IMR-90 (cell line): ENCODE measurements at regions not wholly inside any gene's neighbourhood (a gene's known extent, or its start where the extent isn't known, plus 50 kb on each side); places are given as distances from the start of the nearest gene placed in this dataset.
A peak's percentile ranks its signal among the peaks of the same experiment; 100 is the strongest.

Source experiments
- ATAC-seq: fragments of 200-7000 bp; cut with Tn5 transposase; 2 replicates; pipeline ENCODE4 v1.9.1; 2020; ENCODE audit warnings: low read depth, mild to moderate bottlenecking, moderate library complexity
- BruUV-seq: library from RNA; stranded (reverse); fragments of 400-500 nt; replicated peaks from 2 replicates; lab custom pipeline; 2021; lab: Mats Ljungman, UMichigan
- CTCF ChIA-PET: fragments of 300-600 bp; formaldehyde crosslinking; extraction: SDS; loops from one replicate; lab custom pipeline; 2021; ENCODE audit warnings: antibody characterized with exemption; lab: Yijun Ruan, JAX
- POLR2A ChIA-PET: fragments of 300-600 bp; sonication (Branson Sonifier 250); formaldehyde crosslinking; loops from one replicate; lab custom pipeline; 2022; ENCODE audit warnings: antibody characterized with exemption; ENCODE audit not compliant: unreplicated experiment; lab: Charles Lee
- DNase-seq: peaks from one replicate; pipeline ENCODE4 v3.0.0; 2013
- H2AFZ ChIP-seq: replicated peaks from 2 replicates; pipeline ENCODE3; 2013; ENCODE audit warnings: low read length, mild to moderate bottlenecking; ENCODE audit not compliant: poor library complexity
- H2AK5ac ChIP-seq: 2 replicates; pipeline ENCODE4 v1.6.1; 2013; ENCODE audit warnings: low read depth, low read length, inconsistent platforms
- H2AK9ac ChIP-seq: replicated peaks from 2 replicates; pipeline ENCODE3; 2013; ENCODE audit warnings: mild to moderate bottlenecking, low read depth, low read length, moderate library complexity; ENCODE audit not compliant: poor library complexity
- H2BK120ac ChIP-seq: 2 replicates; pipeline ENCODE4 v1.6.1; 2013; ENCODE audit warnings: low read depth, low read length, inconsistent platforms
- H2BK15ac ChIP-seq: 3 replicates; pipeline ENCODE4 v1.6.1; 2013; ENCODE audit warnings: low read depth, low read length, inconsistent platforms
- H2BK20ac ChIP-seq: 2 replicates; pipeline ENCODE4 v1.6.1; 2013; ENCODE audit warnings: low read depth, mild to moderate bottlenecking, inconsistent platforms, low read length, moderate library complexity
- H2BK5ac ChIP-seq: 2 replicates; pipeline ENCODE4 v1.6.1; 2013; ENCODE audit warnings: mild to moderate bottlenecking, low read depth, low read length, inconsistent platforms; ENCODE audit not compliant: poor library complexity, severe bottlenecking
- H3K14ac ChIP-seq: replicated peaks from 2 replicates; pipeline ENCODE4 v1.6.1; 2013; ENCODE audit warnings: low read depth, low read length, inconsistent platforms
- H3K18ac ChIP-seq: 2 replicates; pipeline ENCODE4 v1.6.1; 2013; ENCODE audit warnings: low read depth, low read length, control low read depth
- H3K23ac ChIP-seq: 2 replicates; pipeline ENCODE4 v1.6.1; 2013; ENCODE audit warnings: low read depth, low read length, inconsistent platforms
- H3K27ac ChIP-seq: 2 replicates; pipeline ENCODE4 v1.5.1; 2013; ENCODE audit warnings: mild to moderate bottlenecking, control low read depth, low read length; ENCODE audit not compliant: insufficient read depth
- H3K27me3 ChIP-seq: 2 replicates; pipeline ENCODE4 v1.6.1; 2013; ENCODE audit warnings: low read length; ENCODE audit not compliant: control insufficient read depth, insufficient read depth
- H3K36me3 ChIP-seq: 2 replicates; pipeline ENCODE4 v1.6.1; 2013; ENCODE audit warnings: low read length, mixed read lengths; ENCODE audit not compliant: control insufficient read depth, insufficient read depth
- H3K4ac ChIP-seq: 2 replicates; pipeline ENCODE4 v1.6.1; 2013; ENCODE audit warnings: low read depth, low read length, inconsistent platforms
- H3K4me1 ChIP-seq: 2 replicates; pipeline ENCODE4 v1.6.1; 2013; ENCODE audit warnings: low read length, mixed read lengths; ENCODE audit not compliant: control insufficient read depth, insufficient read depth
- H3K4me2 ChIP-seq: 2 replicates; pipeline ENCODE4 v1.6.1; 2013; ENCODE audit warnings: low read depth, mild to moderate bottlenecking, control low read depth, low read length, moderate library complexity
- H3K4me3 ChIP-seq: 2 replicates; pipeline ENCODE4 v1.5.1; 2013; ENCODE audit warnings: low read depth, mild to moderate bottlenecking, control low read depth, low read length, moderate library complexity; ENCODE audit not compliant: insufficient read depth
- H3K56ac ChIP-seq: 2 replicates; pipeline ENCODE4 v1.6.1; 2013; ENCODE audit warnings: low read length, inconsistent platforms; ENCODE audit not compliant: insufficient read depth; ENCODE audit errors: extremely low read depth
- H3K79me1 ChIP-seq, 2 experiments: 2 replicates each; pipeline ENCODE4 v1.6.1; 2013; ENCODE audit warnings: low read length in 2 of 2, inconsistent platforms in 1 of 2, low read depth in 1 of 2
- H3K9ac ChIP-seq: 2 replicates; pipeline ENCODE4 v1.6.1; 2013; ENCODE audit warnings: low read depth, low read length, control low read depth
- H3K9me1 ChIP-seq: 2 replicates; pipeline ENCODE4 v1.6.1; 2013; ENCODE audit warnings: low read length, inconsistent platforms; ENCODE audit not compliant: insufficient read depth
- H3K9me3 ChIP-seq: 2 replicates; pipeline ENCODE4 v1.6.1; 2013; ENCODE audit warnings: low read length; ENCODE audit not compliant: control insufficient read depth, insufficient read depth
- H4K20me1 ChIP-seq: 2 replicates; pipeline ENCODE4 v1.6.1; 2013; ENCODE audit warnings: low read length, inconsistent platforms; ENCODE audit not compliant: insufficient read depth
- H4K5ac ChIP-seq: 2 replicates; pipeline ENCODE4 v1.6.1; 2013; ENCODE audit warnings: mild to moderate bottlenecking, low read depth, low read length, control low read depth
- H4K8ac ChIP-seq, 2 experiments: 2 replicates each; pipeline ENCODE4 v1.6.1; 2013; ENCODE audit warnings: low read depth in 2 of 2, low read length in 2 of 2, control low read depth in 1 of 2, inconsistent platforms in 1 of 2
- H4K91ac ChIP-seq: 2 replicates; pipeline ENCODE4 v1.6.1; 2013; ENCODE audit warnings: low read depth, low read length, inconsistent platforms; ENCODE audit not compliant: insufficient read depth
- BHLHE40 ChIP-seq: fragments of 150-350 bp; IDR thresholded peaks from 2 replicates; pipeline ENCODE4 v1.6.1; 2016; ENCODE audit warnings: mild to moderate bottlenecking, low read depth, low read length
- CEBPB ChIP-seq: IDR thresholded peaks from 2 replicates; pipeline ENCODE4 v1.6.1; 2012; ENCODE audit warnings: low read depth, low read length, improper control_type of control experiment
- CHD1 ChIP-seq: IDR thresholded peaks from 2 replicates; pipeline ENCODE4 v1.6.1; 2012; ENCODE audit warnings: low read depth, low read length, improper control_type of control experiment
- FOS ChIP-seq: fragments of 150-350 bp; IDR thresholded peaks from 2 replicates; pipeline ENCODE4 v1.6.1; 2016; ENCODE audit warnings: low read depth, low read length
- MAFK ChIP-seq: IDR thresholded peaks from 2 replicates; pipeline ENCODE4 v1.6.1; 2012; ENCODE audit warnings: low read depth, low read length, improper control_type of control experiment
- MAZ ChIP-seq: IDR thresholded peaks from 2 replicates; pipeline ENCODE4 v1.6.1; 2012; ENCODE audit warnings: low read depth, mild to moderate bottlenecking, low read length, improper control_type of control experiment, moderate library complexity, borderline replicate concordance
- MXI1 ChIP-seq: IDR thresholded peaks from 2 replicates; pipeline ENCODE4 v1.6.1; 2012; ENCODE audit warnings: low read depth, mild to moderate bottlenecking, low read length, moderate library complexity, borderline replicate concordance
- NFE2L2 ChIP-seq: fragments of 150-350 bp; IDR thresholded peaks from 2 replicates; pipeline ENCODE4 v1.6.1; 2016; ENCODE audit warnings: low read depth, mild to moderate bottlenecking, low read length
- POLR2A ChIP-seq: IDR thresholded peaks from 2 replicates; pipeline ENCODE4 v1.6.1; 2012; ENCODE audit warnings: mild to moderate bottlenecking, low read depth, low read length
- RAD21 ChIP-seq: IDR thresholded peaks from 2 replicates; pipeline ENCODE4 v1.6.1; 2012; ENCODE audit warnings: low read length, improper control_type of control experiment
- RCOR1 ChIP-seq: IDR thresholded peaks from 2 replicates; pipeline ENCODE4 v1.6.1; 2012; ENCODE audit warnings: mild to moderate bottlenecking, low read length, improper control_type of control experiment; ENCODE audit not compliant: insufficient replicate concordance
- RFX5 ChIP-seq: IDR thresholded peaks from 2 replicates; pipeline ENCODE4 v1.8.0; 2012; ENCODE audit warnings: low read depth, mild to moderate bottlenecking, low read length, moderate library complexity
- SMC3 ChIP-seq: fragments of 150-350 bp; IDR thresholded peaks from 2 replicates; pipeline ENCODE4 v1.6.1; 2016; ENCODE audit warnings: low read depth, mild to moderate bottlenecking, antibody characterized with exemption, low read length, moderate library complexity
- USF2 ChIP-seq: fragments of 150-350 bp; IDR thresholded peaks from 2 replicates; pipeline ENCODE4 v1.6.1; 2017; ENCODE audit warnings: mild to moderate bottlenecking, antibody characterized with exemption, low read length, low read depth
- whole genome bisulfite sequencing, 2 experiments: methylation state at CpG; one replicate each; pipeline versions ENCODE4 v1.1.5 to v1.1.7; 2013; ENCODE audit warnings: missing lambda C conversion rate in 2 of 2; ENCODE audit not compliant: insufficient read length in 1 of 2; ENCODE audit errors: extremely low coverage in 2 of 2; 5-methylcytosine and 5-hydroxymethylcytosine counted together
- dilution Hi-C: fragments of 300-500 bp; cut with HindIII; formaldehyde crosslinking; loops from one replicate; pipeline ENCODE4 v1.14.3; 2018; ENCODE audit warnings: low sequenced_read_pairs; ENCODE audit not compliant: unreplicated experiment
- in situ Hi-C: fragments of 300-500 bp; cut with MboI; formaldehyde crosslinking; loops from 3 replicates; pipeline ENCODE4 v1.14.3; 2019; ENCODE audit warnings: low sequenced_read_pairs, inconsistent platforms, mixed read lengths
- intact Hi-C: fragments of 100-400 bp; cut with micrococcal nuclease; formaldehyde crosslinking; loops from 2 replicates; pipeline ENCODE4 v1.10.0; 2022
- TF ChIP-seq, protein P1 (sequence below): conservative IDR thresholded peaks from 2 replicates; pipeline ENCODE4 v1.5.1; 2012; ENCODE audit warnings: mild to moderate bottlenecking, low read depth, low read length, improper control_type of control experiment
- TF ChIP-seq, protein P2 (sequence below): fragments of 150-350 bp; IDR thresholded peaks from 2 replicates; pipeline ENCODE4 v1.6.1; 2016; ENCODE audit warnings: low read depth, mild to moderate bottlenecking, low read length, moderate library complexity, borderline replicate concordance

DNA sequence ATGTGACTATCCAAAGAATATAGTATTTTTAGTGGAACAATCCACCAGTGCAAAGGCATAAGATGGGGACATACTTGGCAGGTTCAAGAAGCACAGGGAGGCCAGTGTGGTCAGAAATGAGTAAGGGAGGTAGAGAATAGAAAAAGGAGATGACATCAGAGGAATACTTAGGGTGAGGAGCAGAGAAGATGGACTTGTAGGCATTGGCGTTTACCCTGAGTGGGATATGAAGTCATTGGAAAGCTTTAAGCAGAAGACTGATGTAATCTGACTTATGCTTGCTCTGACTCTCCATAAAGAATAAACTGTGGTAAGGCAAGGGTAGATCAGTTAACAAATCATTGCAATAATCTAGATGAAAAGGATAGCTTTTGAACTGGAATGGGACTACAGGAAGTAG, 228.7 kb downstream of the GJA1 start:
- no TSS peak for BruUV-seq
- no peak overlapping the region for H3K27ac ChIP-seq
- H4K91ac ChIP-seq = peak overlapping the region; percentile 42; the same call in 1 of the 2 replicates
- no peaks in the 10 kb centered on the region for H3K36me3 ChIP-seq
- H3K9ac ChIP-seq = no peak overlapping the region
- H3K4me1 ChIP-seq = peaks cover 5% of the 10 kb centered on the region; the same call in 1 of the 2 replicates
- H4K20me1 ChIP-seq = no peaks in the 10 kb centered on the region
- no peak overlapping the region for H2AFZ ChIP-seq
- peak; percentile 77 for DNase-seq
- peak overlapping the region; percentile 38; the same call in 1 of the 2 replicates for H3K18ac ChIP-seq
- peaks cover 10% of the 10 kb centered on the region for H3K9me1 ChIP-seq
- no peak overlapping the region for H3K4me2 ChIP-seq
- H2AK9ac ChIP-seq = no peak overlapping the region
- H3K4ac ChIP-seq = peak overlapping the region; percentile 46; the same call in 1 of the 2 replicates
- dilution Hi-C loops = no loop called here
- peak overlapping the region; percentile 45; the same call in 1 of the 2 replicates for H3K23ac ChIP-seq
- intact Hi-C loops = no loop called here
- POLR2A ChIA-PET = no interaction called here
- H2AK5ac ChIP-seq = peak overlapping the region; percentile 43; the same call in 1 of the 2 replicates
- TF ChIP-seq USF2 = no peak
- no peak for TF ChIP-seq BHLHE40
- TF ChIP-seq MAFK = no peak
- TF ChIP-seq, protein P1, sequence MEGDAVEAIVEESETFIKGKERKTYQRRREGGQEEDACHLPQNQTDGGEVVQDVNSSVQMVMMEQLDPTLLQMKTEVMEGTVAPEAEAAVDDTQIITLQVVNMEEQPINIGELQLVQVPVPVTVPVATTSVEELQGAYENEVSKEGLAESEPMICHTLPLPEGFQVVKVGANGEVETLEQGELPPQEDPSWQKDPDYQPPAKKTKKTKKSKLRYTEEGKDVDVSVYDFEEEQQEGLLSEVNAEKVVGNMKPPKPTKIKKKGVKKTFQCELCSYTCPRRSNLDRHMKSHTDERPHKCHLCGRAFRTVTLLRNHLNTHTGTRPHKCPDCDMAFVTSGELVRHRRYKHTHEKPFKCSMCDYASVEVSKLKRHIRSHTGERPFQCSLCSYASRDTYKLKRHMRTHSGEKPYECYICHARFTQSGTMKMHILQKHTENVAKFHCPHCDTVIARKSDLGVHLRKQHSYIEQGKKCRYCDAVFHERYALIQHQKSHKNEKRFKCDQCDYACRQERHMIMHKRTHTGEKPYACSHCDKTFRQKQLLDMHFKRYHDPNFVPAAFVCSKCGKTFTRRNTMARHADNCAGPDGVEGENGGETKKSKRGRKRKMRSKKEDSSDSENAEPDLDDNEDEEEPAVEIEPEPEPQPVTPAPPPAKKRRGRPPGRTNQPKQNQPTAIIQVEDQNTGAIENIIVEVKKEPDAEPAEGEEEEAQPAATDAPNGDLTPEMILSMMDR = no peak
- TF ChIP-seq, protein P2, sequence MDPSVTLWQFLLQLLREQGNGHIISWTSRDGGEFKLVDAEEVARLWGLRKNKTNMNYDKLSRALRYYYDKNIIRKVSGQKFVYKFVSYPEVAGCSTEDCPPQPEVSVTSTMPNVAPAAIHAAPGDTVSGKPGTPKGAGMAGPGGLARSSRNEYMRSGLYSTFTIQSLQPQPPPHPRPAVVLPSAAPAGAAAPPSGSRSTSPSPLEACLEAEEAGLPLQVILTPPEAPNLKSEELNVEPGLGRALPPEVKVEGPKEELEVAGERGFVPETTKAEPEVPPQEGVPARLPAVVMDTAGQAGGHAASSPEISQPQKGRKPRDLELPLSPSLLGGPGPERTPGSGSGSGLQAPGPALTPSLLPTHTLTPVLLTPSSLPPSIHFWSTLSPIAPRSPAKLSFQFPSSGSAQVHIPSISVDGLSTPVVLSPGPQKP = no peak
- TF ChIP-seq MAZ = no peak
- TF ChIP-seq CEBPB = no peak
- no peak for TF ChIP-seq MXI1
- no peak for TF ChIP-seq CHD1
- TF ChIP-seq NFE2L2 = no peak
- TF ChIP-seq SMC3 = no peak
- no peak for TF ChIP-seq POLR2A
- TF ChIP-seq RCOR1 = no peak
- no peak for TF ChIP-seq FOS
- no peak for TF ChIP-seq RAD21
- no peak for TF ChIP-seq RFX5
- H4K5ac ChIP-seq = no peak overlapping the region; the same call in 1 of the 2 replicates
- CTCF ChIA-PET = no interaction called here
- 0 out of 2 replicates have a peak overlapping the region, but pooled peaks have one; percentile 65 for H3K14ac ChIP-seq
- no CpG with 5 or more reads among the region's 1 CpG for WGBS, 2 experiments
- no peaks in the 10 kb centered on the region for H3K27me3 ChIP-seq
- H3K4me3 ChIP-seq = no peak overlapping the region
- ATAC-seq = peak; percentile 6; the same call in 1 of the 2 replicates
- H4K8ac ChIP-seq = peak overlapping the region in 1 of 2 experiments; percentile 33; a peak in 1 of 4 replicates
- H2BK20ac ChIP-seq = peak overlapping the region; percentile 42
- no peak overlapping the region for H3K56ac ChIP-seq
- H3K9me3 ChIP-seq = no peaks in the 10 kb centered on the region
- H3K79me1 ChIP-seq = no peaks in the 10 kb centered on the region
- peak overlapping the region; percentile 45 for H2BK5ac ChIP-seq
- peak overlapping the region; percentile 76; the same call in 1 of the 3 replicates for H2BK15ac ChIP-seq
- peak overlapping the region; percentile 32; the same call in 1 of the 2 replicates for H2BK120ac ChIP-seq
- in situ Hi-C loops = no loop called here
